ENCODE measurements at regions not wholly inside any gene's neighbourhood (a gene's known extent, or its start where the extent isn't known, plus 50 kb on each side); places are given as distances from the start of the nearest gene placed in this dataset.

GRCh38 chr3:104396974-104397669 is 969.6 kb upstream of the ALCAM start:
- TF ChIP-seq POLR2A (IDR thresholded peaks at IDR 0.05; ENCODE audit: extremely low read depth, insufficient read length), result no peak
- TF ChIP-seq MAX (IDR thresholded peaks at IDR 0.05; ENCODE audit: low read depth, low read length), result no peak
- no peak for TF ChIP-seq MYC (IDR thresholded peaks at IDR 0.05; ENCODE audit: low read depth, low read length)
- TF ChIP-seq CTCF (IDR thresholded peaks at IDR 0.05; ENCODE audit: low read depth, low read length), result no peak
- DNase-seq (ENCODE audit: low read depth), result no peak
- H3K4me3 ChIP-seq (ENCODE audit: low read depth, low read length), result no peak overlapping the region

- H3K4me3 ChIP-seq (ENCODE audit: low read depth, low read length), result no peak overlapping the region
- TF ChIP-seq MAX (IDR thresholded peaks at IDR 0.05; ENCODE audit: low read depth, low read length) (no peak), CTCF (IDR thresholded peaks at IDR 0.05; ENCODE audit: low read depth, low read length) (no peak), POLR2A (IDR thresholded peaks at IDR 0.05; ENCODE audit: extremely low read depth, insufficient read length) (no peak), MYC (IDR thresholded peaks at IDR 0.05; ENCODE audit: low read depth, low read length) (no peak)
- DNase-seq (ENCODE audit: low read depth), result no peak
These were observed 969.0 kb upstream of the ALCAM start for GRCh38 chr3:104397713-104398112.

- H3K4me3 ChIP-seq (ENCODE audit: low read depth, low read length), result no peak overlapping the region
- DNase-seq (ENCODE audit: low read depth), result no peak
- no peak for TF ChIP-seq CTCF (IDR thresholded peaks at IDR 0.05; ENCODE audit: low read depth, low read length)
- no peak for TF ChIP-seq POLR2A (IDR thresholded peaks at IDR 0.05; ENCODE audit: extremely low read depth, insufficient read length)
- no peak for TF ChIP-seq MYC (IDR thresholded peaks at IDR 0.05; ENCODE audit: low read depth, low read length)
- TF ChIP-seq MAX (IDR thresholded peaks at IDR 0.05; ENCODE audit: low read depth, low read length), result no peak
These were observed 963.8 kb upstream of the ALCAM start for GRCh38 chr3:104402902-104403301.

GRCh38 chr3:104411757-104412156 is 955.0 kb upstream of the ALCAM start:
- TF ChIP-seq CTCF (IDR thresholded peaks at IDR 0.05; ENCODE audit: low read depth, low read length) (no peak), MYC (IDR thresholded peaks at IDR 0.05; ENCODE audit: low read depth, low read length) (no peak), MAX (IDR thresholded peaks at IDR 0.05; ENCODE audit: low read depth, low read length) (no peak), POLR2A (IDR thresholded peaks at IDR 0.05; ENCODE audit: extremely low read depth, insufficient read length) (no peak)
- no peak overlapping the region for H3K4me3 ChIP-seq (ENCODE audit: low read depth, low read length)
- no peak for DNase-seq (ENCODE audit: low read depth)

GRCh38 chr3:104412608-104413580 is 953.8 kb upstream of the ALCAM start:
- no peak for TF ChIP-seq MYC (IDR thresholded peaks at IDR 0.05; ENCODE audit: low read depth, low read length)
- TF ChIP-seq MAX (IDR thresholded peaks at IDR 0.05; ENCODE audit: low read depth, low read length), result no peak
- no peak for TF ChIP-seq CTCF (IDR thresholded peaks at IDR 0.05; ENCODE audit: low read depth, low read length)
- TF ChIP-seq POLR2A (IDR thresholded peaks at IDR 0.05; ENCODE audit: extremely low read depth, insufficient read length), result no peak
- no peak overlapping the region for H3K4me3 ChIP-seq (ENCODE audit: low read depth, low read length)
- no peak for DNase-seq (ENCODE audit: low read depth)

Data from NB4 (cell line).